ENCODE measurements at regions not wholly inside any gene's neighbourhood (a gene's known extent, or its start where the extent isn't known, plus 50 kb on each side); places are given as distances from the start of the nearest gene placed in this dataset.

DNA sequence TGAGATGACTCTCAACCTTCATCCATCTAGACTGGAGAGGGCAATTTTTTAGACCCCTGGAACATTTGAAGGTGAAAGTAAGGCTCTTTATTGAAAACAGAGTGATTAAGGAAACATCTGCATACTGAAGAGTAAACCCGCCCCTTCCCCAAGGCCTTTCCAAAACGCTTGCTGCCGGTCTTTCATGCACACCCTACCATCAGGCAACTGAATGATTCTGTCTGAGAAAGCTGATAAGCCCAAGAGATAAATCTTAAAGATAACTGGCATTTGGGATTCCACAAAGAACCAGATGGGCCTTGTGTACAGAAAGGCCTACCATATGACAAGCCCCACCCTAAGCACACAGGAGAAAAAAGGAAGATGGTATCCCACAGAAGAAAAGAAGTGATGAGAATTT lies 54.4 kb upstream of the PIK3R1 start:
- POLR2A ChIA-PET, result no interaction called here
- no peaks in the 10 kb centered on the region for H3K4me1 Mint-ChIP-seq

DNA sequence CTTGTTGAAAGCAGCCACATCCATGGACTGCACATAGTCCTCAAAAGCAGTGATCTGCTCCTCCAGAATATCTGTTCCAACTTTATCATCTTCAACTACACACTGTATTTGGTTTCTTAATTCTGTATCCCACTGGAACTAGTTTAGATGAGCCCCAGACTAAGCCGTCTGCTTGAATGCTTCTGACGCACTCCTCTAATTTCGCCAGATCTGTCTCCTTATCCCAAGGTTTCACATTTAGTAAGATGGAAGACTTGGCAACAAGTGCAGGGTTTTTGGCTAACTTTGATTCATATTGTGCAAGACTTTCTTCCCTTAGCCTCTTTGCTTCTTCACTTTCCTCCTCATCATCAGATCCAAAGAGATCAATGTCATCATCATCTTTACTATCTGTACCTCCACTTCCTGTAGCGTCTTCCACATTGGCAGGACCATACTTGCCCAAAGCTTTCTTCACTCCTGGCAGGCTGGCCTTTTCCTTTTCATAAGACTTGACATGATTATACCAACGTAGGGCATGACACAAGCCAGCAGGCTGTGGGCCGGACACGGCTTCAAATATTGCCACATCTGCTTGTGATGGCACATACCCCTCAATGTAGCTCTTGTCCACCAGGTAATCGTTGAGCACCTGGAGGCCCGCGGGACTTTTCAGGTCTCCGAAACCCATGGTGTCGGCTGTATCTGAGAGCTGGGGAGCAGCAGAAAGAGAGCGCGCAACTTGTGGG lies 56.2 kb upstream of the PIK3R1 start:
- H3K27ac Mint-ChIP-seq, result no peak overlapping the region
- intact Hi-C loops (cut with micrococcal nuclease), result no loop called here
- no peaks in the 10 kb centered on the region for H3K9me3 Mint-ChIP-seq
- TF ChIP-seq, protein P1, sequence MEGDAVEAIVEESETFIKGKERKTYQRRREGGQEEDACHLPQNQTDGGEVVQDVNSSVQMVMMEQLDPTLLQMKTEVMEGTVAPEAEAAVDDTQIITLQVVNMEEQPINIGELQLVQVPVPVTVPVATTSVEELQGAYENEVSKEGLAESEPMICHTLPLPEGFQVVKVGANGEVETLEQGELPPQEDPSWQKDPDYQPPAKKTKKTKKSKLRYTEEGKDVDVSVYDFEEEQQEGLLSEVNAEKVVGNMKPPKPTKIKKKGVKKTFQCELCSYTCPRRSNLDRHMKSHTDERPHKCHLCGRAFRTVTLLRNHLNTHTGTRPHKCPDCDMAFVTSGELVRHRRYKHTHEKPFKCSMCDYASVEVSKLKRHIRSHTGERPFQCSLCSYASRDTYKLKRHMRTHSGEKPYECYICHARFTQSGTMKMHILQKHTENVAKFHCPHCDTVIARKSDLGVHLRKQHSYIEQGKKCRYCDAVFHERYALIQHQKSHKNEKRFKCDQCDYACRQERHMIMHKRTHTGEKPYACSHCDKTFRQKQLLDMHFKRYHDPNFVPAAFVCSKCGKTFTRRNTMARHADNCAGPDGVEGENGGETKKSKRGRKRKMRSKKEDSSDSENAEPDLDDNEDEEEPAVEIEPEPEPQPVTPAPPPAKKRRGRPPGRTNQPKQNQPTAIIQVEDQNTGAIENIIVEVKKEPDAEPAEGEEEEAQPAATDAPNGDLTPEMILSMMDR (IDR thresholded peaks at IDR 0.05), result no peak
- DNase-seq (no peak), ATAC-seq (ENCODE audit: low read depth) (no peak)
- ChIA-PET CTCF (no interaction called here), POLR2A (no interaction called here)
- no peaks in the 10 kb centered on the region for H3K36me3 Mint-ChIP-seq (ENCODE audit: low read depth)
- H3K4me1 Mint-ChIP-seq, result no peaks in the 10 kb centered on the region
- H3K4me3 Mint-ChIP-seq, result no peak overlapping the region
- no peaks in the 10 kb centered on the region for H3K27me3 Mint-ChIP-seq

More for the DNA sequence above, 54.4 kb upstream of the PIK3R1 start:
- H3K9me3 Mint-ChIP-seq, result no peaks in the 10 kb centered on the region
- no peaks in the 10 kb centered on the region for H3K27me3 Mint-ChIP-seq
- DNase-seq, result no peak
- CTCF ChIA-PET, result no interaction called here
- no peak overlapping the region for H3K27ac Mint-ChIP-seq
- TF ChIP-seq, protein P1 (IDR thresholded peaks at IDR 0.05), result no peak
- no peak overlapping the region for H3K4me3 Mint-ChIP-seq
- intact Hi-C loops (cut with micrococcal nuclease), result no loop called here
- no peaks in the 10 kb centered on the region for H3K36me3 Mint-ChIP-seq (ENCODE audit: low read depth)
- ATAC-seq (ENCODE audit: low read depth), result no peak

DNA sequence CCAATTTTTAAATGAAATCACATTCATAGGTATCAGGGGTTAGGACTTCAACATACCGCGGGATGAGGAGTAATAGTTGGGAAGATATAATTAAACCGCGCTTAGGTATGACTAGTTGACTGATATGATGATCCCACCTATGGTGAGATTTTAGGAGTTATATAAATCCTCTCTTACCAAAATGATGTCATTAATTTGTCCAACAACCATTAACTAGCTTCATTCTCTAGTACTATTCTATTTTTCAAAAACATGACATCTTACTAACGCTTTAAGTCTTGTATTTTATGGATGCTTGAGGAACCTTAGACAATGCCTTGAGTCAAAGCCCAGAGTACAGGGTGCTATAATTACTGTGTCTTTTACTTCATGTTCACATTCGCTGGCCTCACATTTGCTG lies 59.6 kb upstream of the PIK3R1 start:
- Mint-ChIP-seq H3K4me3 (no peak overlapping the region), H3K36me3 (ENCODE audit: low read depth) (no peaks in the 10 kb centered on the region), H3K4me1 (no peaks in the 10 kb centered on the region), H3K9me3 (no peaks in the 10 kb centered on the region), H3K27ac (no peak overlapping the region), H3K27me3 (no peaks in the 10 kb centered on the region)
- TF ChIP-seq, protein P1 (IDR thresholded peaks at IDR 0.05), result no peak
- ChIA-PET POLR2A (no interaction called here), CTCF (no interaction called here)
- ATAC-seq (ENCODE audit: low read depth), result no peak
- no peak for DNase-seq
- intact Hi-C loops (cut with micrococcal nuclease), result no loop called here

DNA sequence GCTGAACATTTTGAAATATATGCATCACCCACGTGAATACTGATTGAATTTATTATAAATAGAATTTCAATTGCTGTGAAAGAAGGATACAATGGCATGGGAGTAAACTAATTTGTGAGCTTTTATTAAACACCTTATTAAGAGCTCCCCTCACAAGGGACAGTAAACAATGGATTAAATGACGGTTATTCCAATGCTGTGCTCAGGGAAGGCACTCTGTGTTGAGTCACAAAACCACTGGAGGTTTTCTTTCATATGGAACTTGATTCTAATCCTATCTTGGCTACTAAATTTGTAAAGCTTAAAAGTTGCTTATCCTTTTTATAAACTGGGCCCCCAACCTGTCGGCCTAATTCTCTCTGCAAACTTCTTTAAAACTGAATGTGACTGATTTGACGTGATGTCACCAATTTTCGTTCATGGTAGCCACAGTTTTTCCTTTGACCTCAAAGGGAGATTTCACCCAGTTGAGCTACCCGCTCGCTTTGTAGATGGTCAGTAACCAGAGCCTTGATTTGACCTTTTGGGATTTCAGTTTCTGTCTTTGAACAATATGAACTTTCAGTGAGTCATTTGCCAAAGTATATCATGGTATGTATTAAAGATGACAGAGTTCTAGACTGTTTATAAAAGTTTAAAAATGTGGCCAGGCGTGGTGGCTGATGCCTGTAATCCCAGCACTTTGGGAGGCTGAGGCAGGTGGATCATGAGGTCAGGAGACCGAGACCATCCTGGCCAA lies 61.3 kb upstream of the PIK3R1 start:
- no peak overlapping the region for H3K27ac Mint-ChIP-seq
- ChIA-PET POLR2A (no interaction called here), CTCF (no interaction called here)
- TF ChIP-seq, protein P1 (IDR thresholded peaks at IDR 0.05), result no peak
- H3K9me3 Mint-ChIP-seq, result no peaks in the 10 kb centered on the region
- no peaks in the 10 kb centered on the region for H3K27me3 Mint-ChIP-seq
- no peaks in the 10 kb centered on the region for H3K4me1 Mint-ChIP-seq
- intact Hi-C loops (cut with micrococcal nuclease), result no loop called here
- DNase-seq (no peak), ATAC-seq (ENCODE audit: low read depth) (no peak)
- H3K36me3 Mint-ChIP-seq (ENCODE audit: low read depth), result no peaks in the 10 kb centered on the region
- H3K4me3 Mint-ChIP-seq, result no peak overlapping the region

DNA sequence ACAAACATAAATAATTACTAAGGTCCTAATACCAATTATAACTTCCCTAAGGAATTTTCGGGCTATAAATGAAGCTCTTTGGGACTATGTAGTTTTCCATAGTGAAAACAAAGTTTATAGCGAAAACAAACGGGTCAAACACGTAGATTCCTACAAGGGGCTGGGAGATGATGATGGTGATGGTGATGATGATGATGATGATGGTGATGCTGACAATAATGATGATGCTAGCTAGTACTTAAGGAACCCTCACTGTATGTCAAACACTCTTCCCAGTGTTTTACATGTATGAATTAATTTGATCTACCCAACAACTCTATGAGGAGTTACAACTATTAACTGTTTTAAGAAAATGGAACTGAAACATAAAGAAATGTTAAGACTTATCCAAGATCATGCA lies 63.7 kb upstream of the PIK3R1 start:
- no peaks in the 10 kb centered on the region for H3K9me3 Mint-ChIP-seq
- no peak overlapping the region for H3K4me3 Mint-ChIP-seq
- CTCF ChIA-PET, result no interaction called here
- H3K4me1 Mint-ChIP-seq, result peaks cover 12% of the 10 kb centered on the region
- TF ChIP-seq, protein P1 (IDR thresholded peaks at IDR 0.05), result no peak
- no peak for DNase-seq
- H3K27ac Mint-ChIP-seq, result no peak overlapping the region
- POLR2A ChIA-PET, result no interaction called here
- no peaks in the 10 kb centered on the region for H3K27me3 Mint-ChIP-seq
- intact Hi-C loops (cut with micrococcal nuclease), result no loop called here
- H3K36me3 Mint-ChIP-seq (ENCODE audit: low read depth), result no peaks in the 10 kb centered on the region
- no peak for ATAC-seq (ENCODE audit: low read depth)

All from activated B cell treated with CpG ODN at 0.5 μM for 24 hours (primary cell).